ENCODE measurements at regions not wholly inside any gene's neighbourhood (a gene's known extent, or its start where the extent isn't known, plus 50 kb on each side); places are given as distances from the start of the nearest gene placed in this dataset.

DNA sequence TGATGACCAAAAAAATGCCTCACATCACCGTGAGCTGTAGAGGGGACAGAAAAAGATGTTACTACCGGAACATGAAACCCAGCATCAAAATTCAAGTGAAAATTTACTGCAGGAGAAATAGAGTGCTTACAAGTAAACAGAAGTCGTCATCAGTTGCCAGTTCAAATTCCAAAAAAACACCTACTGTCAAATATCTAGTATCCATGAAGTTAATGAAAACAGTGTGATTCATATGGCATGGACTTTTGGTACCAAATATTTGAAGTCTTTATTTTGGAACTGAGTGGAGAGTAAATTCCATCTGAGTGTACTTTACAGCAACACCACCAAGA is 388.9 kb upstream of the SPOCK3 start:
- no peak for TF ChIP-seq SIN3A (IDR thresholded peaks at IDR 0.05; ENCODE audit: borderline replicate concordance, insufficient read depth, low read depth, low read length)
- TF ChIP-seq, protein P1, sequence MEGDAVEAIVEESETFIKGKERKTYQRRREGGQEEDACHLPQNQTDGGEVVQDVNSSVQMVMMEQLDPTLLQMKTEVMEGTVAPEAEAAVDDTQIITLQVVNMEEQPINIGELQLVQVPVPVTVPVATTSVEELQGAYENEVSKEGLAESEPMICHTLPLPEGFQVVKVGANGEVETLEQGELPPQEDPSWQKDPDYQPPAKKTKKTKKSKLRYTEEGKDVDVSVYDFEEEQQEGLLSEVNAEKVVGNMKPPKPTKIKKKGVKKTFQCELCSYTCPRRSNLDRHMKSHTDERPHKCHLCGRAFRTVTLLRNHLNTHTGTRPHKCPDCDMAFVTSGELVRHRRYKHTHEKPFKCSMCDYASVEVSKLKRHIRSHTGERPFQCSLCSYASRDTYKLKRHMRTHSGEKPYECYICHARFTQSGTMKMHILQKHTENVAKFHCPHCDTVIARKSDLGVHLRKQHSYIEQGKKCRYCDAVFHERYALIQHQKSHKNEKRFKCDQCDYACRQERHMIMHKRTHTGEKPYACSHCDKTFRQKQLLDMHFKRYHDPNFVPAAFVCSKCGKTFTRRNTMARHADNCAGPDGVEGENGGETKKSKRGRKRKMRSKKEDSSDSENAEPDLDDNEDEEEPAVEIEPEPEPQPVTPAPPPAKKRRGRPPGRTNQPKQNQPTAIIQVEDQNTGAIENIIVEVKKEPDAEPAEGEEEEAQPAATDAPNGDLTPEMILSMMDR (IDR thresholded peaks at IDR 0.05), result no peak
- no peak for TF ChIP-seq POLR2AphosphoS5 (IDR thresholded peaks at IDR 0.05; ENCODE audit: low read depth, low read length)

Measured in Panc1 (cell line).